Brain microvascular endothelial cell (primary cell): ENCODE measurements at regions not wholly inside any gene's neighbourhood (a gene's known extent, or its start where the extent isn't known, plus 50 kb on each side); places are given as distances from the start of the nearest gene placed in this dataset.

ENCODE experiments used
- DNase-seq: peaks from one replicate; pipeline ENCODE4 v3.0.0-alpha.2; 2020
- H3K27ac ChIP-seq: fragments of 250-450 bp; sonication (Bioruptor Pico); 2 replicates; pipeline ENCODE4 v1.5.1; 2020; ENCODE audit warnings: mild to moderate bottlenecking, moderate library complexity
- H3K27me3 ChIP-seq: fragments of 250-450 bp; sonication (Bioruptor Pico); replicated peaks from 2 replicates; pipeline ENCODE4 v1.5.1; 2020; ENCODE audit warnings: mild to moderate bottlenecking
- H3K36me3 ChIP-seq: fragments of 250-450 bp; sonication (Bioruptor Pico); replicated peaks from 2 replicates; pipeline ENCODE4 v1.5.1; 2020; ENCODE audit warnings: mild to moderate bottlenecking
- H3K4me3 ChIP-seq: 2 replicates; pipeline ENCODE4 v1.5.1; 2011; ENCODE audit warnings: low read depth, mild to moderate bottlenecking, control low read depth, low read length, moderate library complexity
- CTCF ChIP-seq: IDR thresholded peaks from 2 replicates; pipeline ENCODE4 v1.5.1; 2011; ENCODE audit warnings: low read depth, mild to moderate bottlenecking, moderate library complexity, low read length, control low read depth, inconsistent platforms; ENCODE audit errors: missing control alignments
- in situ Hi-C: cut with HindIII; loops from 2 replicates; pipeline ENCODE4 v1.10.0; 2017; ENCODE audit warnings: low sequenced_read_pairs, low pct_ligation_motif_present

GRCh38 chr7:140245611-140246105 lies 68.9 kb upstream of the KDM7A start:
- Histone ChIP-seq H3K27me3 (no peaks in the 10 kb centered on the region), H3K4me3 (no peak overlapping the region), H3K36me3 (no peaks in the 10 kb centered on the region), H3K27ac (no peak overlapping the region)
- in situ Hi-C loops = no loop called here
- no peak for DNase-seq
- no peak for TF ChIP-seq CTCF

DNA sequence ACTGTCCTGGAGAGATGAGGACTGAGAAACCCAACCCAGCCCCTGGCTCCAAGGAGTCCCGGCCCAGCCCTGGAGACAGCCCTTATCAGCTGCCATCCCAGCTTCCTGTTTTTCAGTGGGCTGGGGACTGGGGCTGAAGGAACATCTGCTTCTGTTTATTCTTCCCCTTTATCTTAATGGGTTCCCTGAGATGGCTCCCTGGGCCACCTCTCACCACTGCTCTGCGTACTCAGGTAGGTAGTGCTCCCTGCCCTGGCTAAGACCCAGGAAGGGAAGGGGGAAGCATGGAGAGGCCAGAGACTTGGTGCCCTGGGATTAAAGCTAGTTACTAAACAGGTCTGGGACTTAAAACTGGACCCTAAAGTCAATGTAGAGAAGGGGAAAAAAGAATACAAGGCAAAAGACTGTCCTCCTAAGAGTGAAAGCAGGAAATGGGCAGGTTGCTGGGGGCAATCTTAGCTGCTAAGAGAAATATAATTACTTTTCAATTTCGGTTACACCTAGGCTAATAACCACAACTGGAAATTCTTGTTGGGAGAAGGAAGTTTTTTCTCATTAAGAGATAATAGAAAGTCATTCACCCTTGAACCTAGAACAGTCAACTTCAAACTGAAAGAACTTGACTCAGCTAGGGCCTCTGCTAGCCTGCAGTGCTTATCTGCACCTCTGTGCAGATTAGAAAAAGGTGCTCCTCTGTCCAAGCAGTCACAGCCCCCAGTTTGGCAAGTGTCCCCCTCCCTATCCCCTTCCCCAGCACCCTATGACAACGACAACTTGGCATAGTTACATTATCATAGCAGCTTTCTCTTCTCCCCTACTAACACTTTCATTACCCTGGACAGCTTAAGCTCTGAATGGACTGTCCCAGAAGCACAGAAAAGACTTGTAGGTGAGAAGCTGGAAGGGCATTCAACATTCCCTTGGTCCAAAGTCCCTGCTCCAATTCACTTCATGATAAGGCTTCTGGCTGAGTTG lies 65.6 kb upstream of the KDM7A start:
- Histone ChIP-seq H3K27ac (no peak overlapping the region), H3K27me3 (no peaks in the 10 kb centered on the region), H3K4me3 (no peak overlapping the region), H3K36me3 (no peaks in the 10 kb centered on the region)
- in situ Hi-C loops = no loop called here
- no peak for DNase-seq
- TF ChIP-seq CTCF = no peak

- in situ Hi-C loops = no loop called here
- Histone ChIP-seq H3K4me3 (no peak overlapping the region), H3K27me3 (peaks cover 4% of the 10 kb centered on the region), H3K27ac (no peak overlapping the region), H3K36me3 (no peaks in the 10 kb centered on the region)
- no peak for DNase-seq
- TF ChIP-seq CTCF = no peak
These were observed 62.8 kb upstream of the KDM7A start for GRCh38 chr7:140239653-140239935.

DNA sequence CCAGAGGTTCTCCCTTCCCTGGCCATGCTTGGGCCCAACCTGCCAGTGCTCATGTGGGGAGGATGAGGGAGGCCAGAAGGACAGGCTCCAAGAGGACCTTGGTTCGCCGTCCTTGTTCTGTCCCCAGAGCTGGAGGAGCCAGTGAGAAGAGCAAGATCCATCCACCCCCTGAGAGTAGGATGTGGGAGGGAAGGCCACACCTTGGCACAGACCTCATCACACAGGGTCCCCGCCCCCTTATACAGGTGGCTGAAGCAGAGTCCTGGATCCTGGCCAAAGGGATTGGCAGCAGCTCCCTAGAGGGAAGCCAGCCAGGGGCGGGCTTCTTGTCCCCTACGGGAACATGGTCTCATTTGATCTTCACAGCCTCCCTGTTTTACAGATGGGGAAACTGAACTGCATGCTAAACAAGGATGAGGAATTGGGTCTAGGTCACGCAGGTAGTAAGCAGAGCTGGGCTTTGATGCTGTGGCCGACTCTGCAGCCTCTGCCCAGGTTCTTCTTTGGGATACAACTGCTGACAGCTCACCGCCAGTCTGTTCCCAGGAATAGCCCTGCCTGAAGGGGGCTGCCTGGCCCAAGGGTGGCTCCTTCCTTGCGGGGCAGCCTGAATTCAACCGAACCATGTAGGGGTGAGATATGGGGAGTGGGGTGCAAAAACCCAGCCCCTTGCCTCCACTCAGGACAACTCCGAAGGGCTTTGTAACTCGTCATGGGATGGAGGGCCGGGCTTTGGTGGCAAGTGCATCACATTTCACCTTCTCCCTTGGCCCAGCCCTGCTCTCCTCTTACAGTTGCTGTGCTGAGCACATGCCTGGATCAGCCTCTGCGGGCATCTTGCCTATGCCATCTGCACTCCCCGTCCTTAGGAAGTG lies 62.2 kb upstream of the KDM7A start:
- Histone ChIP-seq H3K36me3 (no peaks in the 10 kb centered on the region), H3K4me3 (no peak overlapping the region), H3K27me3 (peaks cover 4% of the 10 kb centered on the region), H3K27ac (no peak overlapping the region)
- TF ChIP-seq CTCF = no peak
- in situ Hi-C loops = no loop called here
- DNase-seq = no peak

DNA sequence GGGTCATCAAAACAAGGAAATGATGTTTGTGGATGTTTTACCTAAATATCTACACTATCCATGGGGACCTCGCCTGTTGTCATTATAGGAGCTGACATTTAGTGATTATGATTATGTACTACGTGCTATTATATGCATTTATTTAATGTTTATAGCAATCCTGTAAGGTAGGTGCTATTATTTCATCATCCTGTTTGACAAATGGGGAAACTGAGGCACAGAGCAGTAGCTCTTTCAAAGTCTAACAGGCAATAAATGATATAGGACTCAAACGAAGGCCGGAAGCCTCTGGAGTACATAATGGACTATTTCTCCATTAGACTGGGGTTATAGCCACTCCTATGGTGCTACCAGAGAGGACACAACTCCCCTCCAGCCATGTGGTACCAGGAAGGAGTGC lies 60.6 kb upstream of the KDM7A start:
- H3K36me3 ChIP-seq = no peaks in the 10 kb centered on the region
- in situ Hi-C loops = no loop called here
- TF ChIP-seq CTCF = no peak
- no peak overlapping the region for H3K4me3 ChIP-seq
- no peak for DNase-seq
- H3K27ac ChIP-seq = no peak overlapping the region
- peaks cover 9% of the 10 kb centered on the region for H3K27me3 ChIP-seq
